SW480 (cell line): ENCODE measurements at regions not wholly inside any gene's neighbourhood (a gene's known extent, or its start where the extent isn't known, plus 50 kb on each side); places are given as distances from the start of the nearest gene placed in this dataset.

Experiments
- DNase-seq: peaks from one replicate; pipeline ENCODE4 v3.0.0-alpha.2; 2016; ENCODE audit warnings: low spot score

- DNase-seq = no peak
Observed at GRCh38 chr6:90807791-90808701, 221.2 kb upstream of the MAP3K7 start.

- no peak for DNase-seq
Observed at GRCh38 chr6:90805619-90806155, 218.8 kb upstream of the MAP3K7 start.

GRCh38 chr6:90803956-90804355 lies 217.1 kb upstream of the MAP3K7 start:
- DNase-seq = no peak

GRCh38 chr6:90795078-90795477 lies 208.2 kb upstream of the MAP3K7 start:
- no peak for DNase-seq

- no peak for DNase-seq
Observed at GRCh38 chr6:90793771-90794170, 206.9 kb upstream of the MAP3K7 start.

GRCh38 chr6:90790696-90791095 lies 203.8 kb upstream of the MAP3K7 start:
- no peak for DNase-seq

GRCh38 chr6:90790058-90790457 lies 203.2 kb upstream of the MAP3K7 start:
- DNase-seq = no peak

- no peak for DNase-seq
Observed at GRCh38 chr6:90788781-90789180, 201.9 kb upstream of the MAP3K7 start.

GRCh38 chr6:90787446-90787845 lies 200.6 kb upstream of the MAP3K7 start:
- DNase-seq = no peak

GRCh38 chr6:90780778-90781177 lies 193.9 kb upstream of the MAP3K7 start:
- DNase-seq = no peak

- no peak for DNase-seq
Observed at GRCh38 chr6:90780141-90780540, 193.3 kb upstream of the MAP3K7 start.

- no peak for DNase-seq
Observed at GRCh38 chr6:90778417-90779203, 191.7 kb upstream of the MAP3K7 start.

GRCh38 chr6:90770778-90771177 lies 183.9 kb upstream of the MAP3K7 start:
- no peak for DNase-seq

- DNase-seq = no peak
Observed at GRCh38 chr6:90765895-90766294, 179.0 kb upstream of the MAP3K7 start.

- no peak for DNase-seq
Observed at GRCh38 chr6:90765491-90765890, 178.6 kb upstream of the MAP3K7 start.

- no peak for DNase-seq
Observed at GRCh38 chr6:90764001-90764400, 177.1 kb upstream of the MAP3K7 start.

GRCh38 chr6:90759664-90760063 lies 172.8 kb upstream of the MAP3K7 start:
- DNase-seq = no peak

GRCh38 chr6:90758741-90759140 lies 171.9 kb upstream of the MAP3K7 start:
- no peak for DNase-seq

- DNase-seq = no peak
Observed at GRCh38 chr6:90753820-90754643, 167.2 kb upstream of the MAP3K7 start.

GRCh38 chr6:90739802-90740201 lies 152.9 kb upstream of the MAP3K7 start:
- DNase-seq = no peak

- DNase-seq = no peak
Observed at GRCh38 chr6:90739339-90739738, 152.5 kb upstream of the MAP3K7 start.

GRCh38 chr6:90730151-90730673 lies 143.3 kb upstream of the MAP3K7 start:
- DNase-seq = no peak
